ENCODE measurements at regions not wholly inside any gene's neighbourhood (a gene's known extent, or its start where the extent isn't known, plus 50 kb on each side); places are given as distances from the start of the nearest gene placed in this dataset.

DNA sequence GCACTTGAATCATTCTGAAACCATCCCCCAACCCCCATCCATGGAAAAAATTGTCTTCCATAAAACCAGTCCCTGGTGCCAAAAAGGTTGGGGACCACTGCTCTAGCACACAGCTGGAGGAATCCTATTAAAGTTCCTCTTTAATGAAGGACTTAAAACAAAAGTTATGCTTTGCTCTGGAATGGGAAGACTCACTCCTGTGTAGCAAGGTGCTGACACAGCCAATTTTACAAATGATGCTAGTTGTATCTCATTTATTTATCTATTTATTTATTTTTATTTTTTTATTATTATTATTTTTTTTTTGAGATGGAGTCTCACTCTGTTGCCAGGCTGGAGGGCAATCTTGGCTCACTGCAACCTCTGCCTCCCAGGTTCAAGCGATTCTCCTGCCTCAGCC, 58.9 kb upstream of the NDUFV2 start:
- TF ChIP-seq CTCF (optimal IDR thresholded peaks at IDR 0.05 in 1 of 3, IDR thresholded peaks at IDR 0.05 in 1 of 3, conservative IDR thresholded peaks at IDR 0.05 in 1 of 3; ENCODE audit: extremely low read depth in 1 of 3, insufficient read depth in 2 of 3, low read length in 3 of 3), result no peak
- no peak for TF ChIP-seq EZH2 (IDR thresholded peaks at IDR 0.05; ENCODE audit: low read length)
